ENCODE measurements at regions not wholly inside any gene's neighbourhood (a gene's known extent, or its start where the extent isn't known, plus 50 kb on each side); places are given as distances from the start of the nearest gene placed in this dataset.

- DNase-seq: no peak
Measured at GRCh38 chr10:2494399-2494798, 572.9 kb upstream of the PFKP start.

GRCh38 chr10:2488446-2489005 is 578.8 kb upstream of the PFKP start:
- no peak for DNase-seq

- no peak for DNase-seq
Measured at GRCh38 chr10:2487921-2488320, 579.4 kb upstream of the PFKP start.

GRCh38 chr10:2478656-2479055 is 588.7 kb upstream of the PFKP start:
- no peak for DNase-seq

- DNase-seq: no peak
Measured at GRCh38 chr10:2476812-2477553, 590.4 kb upstream of the PFKP start.

GRCh38 chr10:2476218-2476811 is 591.0 kb upstream of the PFKP start:
- DNase-seq: no peak

GRCh38 chr10:2475711-2476217 is 591.6 kb upstream of the PFKP start:
- no peak for DNase-seq

GRCh38 chr10:2471811-2472210 is 595.5 kb upstream of the PFKP start:
- DNase-seq: no peak

- no peak for DNase-seq
Measured at GRCh38 chr10:2469802-2470201, 597.5 kb upstream of the PFKP start.

GRCh38 chr10:2464483-2464882 is 602.9 kb upstream of the PFKP start:
- no peak for DNase-seq

- DNase-seq: no peak
Measured at GRCh38 chr10:2463316-2463715, 604.0 kb upstream of the PFKP start.

- no peak for DNase-seq
Measured at GRCh38 chr10:2462581-2462980, 604.8 kb upstream of the PFKP start.

- DNase-seq: no peak
Measured at GRCh38 chr10:2460812-2461211, 606.5 kb upstream of the PFKP start.

- DNase-seq: no peak
Measured at GRCh38 chr10:2459713-2460112, 607.6 kb upstream of the PFKP start.

GRCh38 chr10:2456834-2457233 is 610.5 kb upstream of the PFKP start:
- no peak for DNase-seq

- DNase-seq: no peak
Measured at GRCh38 chr10:2445370-2445769, 622.0 kb upstream of the PFKP start.

GRCh38 chr10:2439983-2440382 is 627.4 kb upstream of the PFKP start:
- DNase-seq: no peak

GRCh38 chr10:2439000-2439399 is 628.3 kb upstream of the PFKP start:
- DNase-seq: no peak

- no peak for DNase-seq
Measured at GRCh38 chr10:2438248-2438939, 629.0 kb upstream of the PFKP start.

GRCh38 chr10:2436933-2437332 is 630.4 kb upstream of the PFKP start:
- DNase-seq: no peak

- no peak for DNase-seq
Measured at GRCh38 chr10:2431961-2432360, 635.4 kb upstream of the PFKP start.

GRCh38 chr10:2427412-2427811 is 639.9 kb upstream of the PFKP start:
- no peak for DNase-seq

GRCh38 chr10:2425320-2425719 is 642.0 kb upstream of the PFKP start:
- no peak for DNase-seq

GRCh38 chr10:2414562-2414961 is 652.8 kb upstream of the PFKP start:
- no peak for DNase-seq
